ENCODE measurements at regions not wholly inside any gene's neighbourhood (a gene's known extent, or its start where the extent isn't known, plus 50 kb on each side); places are given as distances from the start of the nearest gene placed in this dataset.

DNA sequence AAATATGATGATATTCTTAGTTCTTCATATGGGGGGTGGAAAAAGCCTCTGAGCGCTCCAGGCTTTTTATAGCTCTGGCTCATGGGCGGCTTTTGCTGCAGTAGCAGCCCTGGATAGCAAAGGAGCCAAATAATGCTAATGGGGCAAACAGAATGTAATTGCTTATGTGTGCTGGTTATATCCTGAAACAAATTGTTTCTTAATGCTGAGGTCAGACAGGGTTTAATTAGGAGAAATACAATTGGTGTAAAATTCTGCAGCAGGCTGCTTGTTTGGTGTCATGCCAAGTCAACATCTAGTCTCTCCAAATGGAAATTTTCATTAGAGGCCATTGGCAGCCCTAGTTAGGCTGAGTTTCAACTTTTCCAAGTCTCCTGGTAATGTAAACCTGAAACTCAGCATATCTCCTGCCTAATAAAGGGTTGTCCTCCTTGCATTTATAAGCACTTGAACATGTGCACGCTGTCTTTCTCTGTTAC is 530.1 kb upstream of the NOX3 start:
- H3K4me3 ChIP-seq (ENCODE audit: low read length), result no peak overlapping the region
- no peak overlapping the region for H3K27ac ChIP-seq (ENCODE audit: low read length)
- H3K9me2 ChIP-seq (ENCODE audit: insufficient read depth, low read length), result no peaks in the 10 kb centered on the region
- H3K27me3 ChIP-seq (ENCODE audit: insufficient read depth, low read depth, low read length), result no peaks in the 10 kb centered on the region
- H3K9me3 ChIP-seq (ENCODE audit: low read length), result no peaks in the 10 kb centered on the region
- H3K36me3 ChIP-seq (ENCODE audit: insufficient read depth, low read length), result no peaks in the 10 kb centered on the region
- H4K20me1 ChIP-seq (ENCODE audit: insufficient read depth), result no peaks in the 10 kb centered on the region
- H3K9ac ChIP-seq (ENCODE audit: low read length), result no peak overlapping the region
- TF ChIP-seq TAF1 (IDR thresholded peaks at IDR 0.05; ENCODE audit: low read depth) (no peak), REST (IDR thresholded peaks at IDR 0.05; ENCODE audit: borderline replicate concordance) (no peak), RAD21 (conservative IDR thresholded peaks at IDR 0.05) (no peak), SMC3 (conservative IDR thresholded peaks at IDR 0.05; ENCODE audit: poor library complexity) (no peak), POLR2AphosphoS5 (IDR thresholded peaks at IDR 0.05) (no peak), EZH2 (IDR thresholded peaks at IDR 0.05; ENCODE audit: borderline replicate concordance, insufficient read depth, low read length, poor library complexity, severe bottlenecking) (no peak), CTCF (IDR thresholded peaks at IDR 0.05; ENCODE audit: poor library complexity, severe bottlenecking) (no peak), MXI1 (conservative IDR thresholded peaks at IDR 0.05; ENCODE audit: poor library complexity, severe bottlenecking) (no peak), EP300 (conservative IDR thresholded peaks at IDR 0.05; ENCODE audit: poor library complexity, severe bottlenecking) (no peak)
- no peaks in the 10 kb centered on the region for H3K79me2 ChIP-seq (replicated peaks; ENCODE audit: insufficient read depth, low read length)
- no peaks in the 10 kb centered on the region for H3F3A ChIP-seq (ENCODE audit: insufficient read depth, low read length, poor library complexity, severe bottlenecking)
- no peak overlapping the region for H2AFZ ChIP-seq (ENCODE audit: low read depth, low read length)
- no peak overlapping the region for H3K4me2 ChIP-seq (ENCODE audit: low read length)

GRCh38 chr6:155980768-155981079 is 525.1 kb upstream of the NOX3 start:
- H3K27me3 ChIP-seq (ENCODE audit: insufficient read depth, low read depth, low read length), result no peaks in the 10 kb centered on the region
- no peaks in the 10 kb centered on the region for H3F3A ChIP-seq (ENCODE audit: insufficient read depth, low read length, poor library complexity, severe bottlenecking)
- H4K20me1 ChIP-seq (ENCODE audit: insufficient read depth), result no peaks in the 10 kb centered on the region
- H3K27ac ChIP-seq (ENCODE audit: low read length), result no peak overlapping the region
- no peaks in the 10 kb centered on the region for H3K79me2 ChIP-seq (replicated peaks; ENCODE audit: insufficient read depth, low read length)
- H3K9me2 ChIP-seq (ENCODE audit: insufficient read depth, low read length), result no peaks in the 10 kb centered on the region
- H3K9me3 ChIP-seq (ENCODE audit: low read length), result no peaks in the 10 kb centered on the region
- H3K4me3 ChIP-seq (ENCODE audit: low read length), result no peak overlapping the region
- no peak overlapping the region for H3K4me2 ChIP-seq (ENCODE audit: low read length)
- H2AFZ ChIP-seq (ENCODE audit: low read depth, low read length), result no peak overlapping the region
- H3K36me3 ChIP-seq (ENCODE audit: insufficient read depth, low read length), result no peaks in the 10 kb centered on the region
- TF ChIP-seq SMC3 (conservative IDR thresholded peaks at IDR 0.05; ENCODE audit: poor library complexity) (no peak), MXI1 (conservative IDR thresholded peaks at IDR 0.05; ENCODE audit: poor library complexity, severe bottlenecking) (no peak), RAD21 (conservative IDR thresholded peaks at IDR 0.05) (no peak), EP300 (conservative IDR thresholded peaks at IDR 0.05; ENCODE audit: poor library complexity, severe bottlenecking) (no peak), EZH2 (IDR thresholded peaks at IDR 0.05; ENCODE audit: borderline replicate concordance, insufficient read depth, low read length, poor library complexity, severe bottlenecking) (no peak), REST (IDR thresholded peaks at IDR 0.05; ENCODE audit: borderline replicate concordance) (no peak), POLR2AphosphoS5 (IDR thresholded peaks at IDR 0.05) (no peak), TAF1 (IDR thresholded peaks at IDR 0.05; ENCODE audit: low read depth) (no peak), CTCF (IDR thresholded peaks at IDR 0.05; ENCODE audit: poor library complexity, severe bottlenecking) (no peak)
- no peak overlapping the region for H3K9ac ChIP-seq (ENCODE audit: low read length)

Data from neural cell (in vitro differentiated cells).